ENCODE measurements at regions not wholly inside any gene's neighbourhood (a gene's known extent, or its start where the extent isn't known, plus 50 kb on each side); places are given as distances from the start of the nearest gene placed in this dataset.
"Not testable (repeated sequence)": the region's sequence is repeated elsewhere in the genome, so short reads cannot be mapped to it uniquely, and the experiment has no call there.

DNA sequence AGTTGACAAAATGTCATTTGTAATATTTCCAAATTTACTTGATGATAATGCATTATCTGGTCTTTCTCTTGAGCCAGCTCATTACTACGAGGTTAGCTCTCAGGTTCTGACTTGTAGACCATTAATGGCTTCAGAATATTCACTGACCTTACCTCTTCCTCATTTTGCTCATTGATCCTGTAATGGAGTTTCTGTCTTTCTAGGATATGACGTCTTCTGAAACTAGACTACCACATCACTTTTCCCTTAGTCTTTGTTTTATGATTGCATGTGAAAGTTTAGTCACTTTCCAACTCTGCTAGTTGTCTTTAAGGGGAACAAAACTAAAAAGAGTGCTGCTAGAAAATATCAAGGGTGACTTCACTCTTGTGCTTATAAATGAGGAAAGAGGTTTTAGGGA lies 697.6 kb downstream of the JRKL start:
- DNase-seq (no peak), ATAC-seq (no peak)
- H4K20me1 ChIP-seq (ENCODE audit: low read length): no peaks in the 10 kb centered on the region
- no peaks in the 10 kb centered on the region for H3K4me1 ChIP-seq (ENCODE audit: insufficient read depth, low read length)
- no TSS peak for BruUV-seq (replicated peaks)
- H3K36me3 ChIP-seq (ENCODE audit: low read depth, low read length): no peaks in the 10 kb centered on the region
- no peak overlapping the region for H3K27ac ChIP-seq (ENCODE audit: low read length)
- intact Hi-C loops (cut with micrococcal nuclease): no loop called here
- POLR2A ChIA-PET (ENCODE audit: unreplicated experiment): no interaction called here
- no peak overlapping the region for H3K4me2 ChIP-seq (ENCODE audit: low read length)
- CTCF ChIA-PET: no interaction called here
- H2AFZ ChIP-seq (ENCODE audit: low read length): no peak overlapping the region
- no peaks in the 10 kb centered on the region for H3K9me2 ChIP-seq (replicated peaks; ENCODE audit: low read length)
- H3K9ac ChIP-seq (ENCODE audit: low read length): no peak overlapping the region
- H3K27me3 ChIP-seq (ENCODE audit: low read length): no peaks in the 10 kb centered on the region
- no peak for TF ChIP-seq EZH2phosphoT487 (IDR thresholded peaks at IDR 0.05; ENCODE audit: borderline replicate concordance, low read length)
- TF ChIP-seq, protein P1, sequence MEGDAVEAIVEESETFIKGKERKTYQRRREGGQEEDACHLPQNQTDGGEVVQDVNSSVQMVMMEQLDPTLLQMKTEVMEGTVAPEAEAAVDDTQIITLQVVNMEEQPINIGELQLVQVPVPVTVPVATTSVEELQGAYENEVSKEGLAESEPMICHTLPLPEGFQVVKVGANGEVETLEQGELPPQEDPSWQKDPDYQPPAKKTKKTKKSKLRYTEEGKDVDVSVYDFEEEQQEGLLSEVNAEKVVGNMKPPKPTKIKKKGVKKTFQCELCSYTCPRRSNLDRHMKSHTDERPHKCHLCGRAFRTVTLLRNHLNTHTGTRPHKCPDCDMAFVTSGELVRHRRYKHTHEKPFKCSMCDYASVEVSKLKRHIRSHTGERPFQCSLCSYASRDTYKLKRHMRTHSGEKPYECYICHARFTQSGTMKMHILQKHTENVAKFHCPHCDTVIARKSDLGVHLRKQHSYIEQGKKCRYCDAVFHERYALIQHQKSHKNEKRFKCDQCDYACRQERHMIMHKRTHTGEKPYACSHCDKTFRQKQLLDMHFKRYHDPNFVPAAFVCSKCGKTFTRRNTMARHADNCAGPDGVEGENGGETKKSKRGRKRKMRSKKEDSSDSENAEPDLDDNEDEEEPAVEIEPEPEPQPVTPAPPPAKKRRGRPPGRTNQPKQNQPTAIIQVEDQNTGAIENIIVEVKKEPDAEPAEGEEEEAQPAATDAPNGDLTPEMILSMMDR (conservative IDR thresholded peaks at IDR 0.05; ENCODE audit: low read depth, low read length): no peak
- TF ChIP-seq EZH2 (IDR thresholded peaks at IDR 0.05; ENCODE audit: low read length, unreplicated experiment): no peak
- no peaks in the 10 kb centered on the region for H3K9me3 ChIP-seq (ENCODE audit: low read length)
- H3K79me2 ChIP-seq (ENCODE audit: low read length): no peaks in the 10 kb centered on the region
- H3K4me3 ChIP-seq (ENCODE audit: low read length): no peak overlapping the region
- H3F3A ChIP-seq (ENCODE audit: low read length, unreplicated experiment): no peaks in the 10 kb centered on the region

- no peak overlapping the region for H3K27ac ChIP-seq (ENCODE audit: low read length)
- H3K9me2 ChIP-seq (replicated peaks; ENCODE audit: low read length): no peaks in the 10 kb centered on the region
- POLR2A ChIA-PET (ENCODE audit: unreplicated experiment): no interaction called here
- TF ChIP-seq, protein P1 (conservative IDR thresholded peaks at IDR 0.05; ENCODE audit: low read depth, low read length): no peak
- no peak for TF ChIP-seq EZH2 (IDR thresholded peaks at IDR 0.05; ENCODE audit: low read length, unreplicated experiment)
- TF ChIP-seq EZH2phosphoT487 (IDR thresholded peaks at IDR 0.05; ENCODE audit: borderline replicate concordance, low read length): no peak
- no peak for ATAC-seq
- no peaks in the 10 kb centered on the region for H3F3A ChIP-seq (ENCODE audit: low read length, unreplicated experiment)
- no peaks in the 10 kb centered on the region for H3K27me3 ChIP-seq (ENCODE audit: low read length)
- H3K4me1 ChIP-seq (ENCODE audit: insufficient read depth, low read length): no peaks in the 10 kb centered on the region
- H3K36me3 ChIP-seq (ENCODE audit: low read depth, low read length): no peaks in the 10 kb centered on the region
- CTCF ChIA-PET: no interaction called here
- no peak for DNase-seq
- no peaks in the 10 kb centered on the region for H3K9me3 ChIP-seq (ENCODE audit: low read length)
- H3K79me2 ChIP-seq (ENCODE audit: low read length): no peaks in the 10 kb centered on the region
- H3K4me2 ChIP-seq (ENCODE audit: low read length): no peak overlapping the region
- H4K20me1 ChIP-seq (ENCODE audit: low read length): no peaks in the 10 kb centered on the region
- H3K9ac ChIP-seq (ENCODE audit: low read length): no peak overlapping the region
- BruUV-seq (replicated peaks): no TSS peak
- H3K4me3 ChIP-seq (ENCODE audit: low read length): no peak overlapping the region
- intact Hi-C loops (cut with micrococcal nuclease): no loop called here
- no peak overlapping the region for H2AFZ ChIP-seq (ENCODE audit: low read length)
Measured at GRCh38 chr11:97092823-97093222, 703.0 kb downstream of the JRKL start.

DNA sequence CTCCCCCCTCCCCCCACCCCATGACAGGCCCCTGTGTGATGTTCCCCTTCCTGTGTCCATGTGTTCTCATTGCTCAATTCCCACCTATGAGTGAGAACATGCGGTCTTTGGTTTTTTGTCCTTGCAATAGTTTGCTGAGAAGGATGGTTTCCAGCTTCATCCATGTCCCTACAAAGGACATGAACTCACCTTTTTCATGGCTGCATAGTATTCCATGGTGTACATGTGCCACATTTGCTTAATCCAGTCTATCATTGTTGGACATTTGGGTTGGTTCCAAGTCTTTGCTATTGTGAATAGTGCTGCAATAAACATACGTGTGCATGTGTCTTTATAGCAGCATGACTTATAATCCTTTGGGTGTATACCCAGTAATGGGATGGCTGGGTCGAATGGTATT lies 712.4 kb downstream of the JRKL start:
- BruUV-seq (replicated peaks); H2AFZ ChIP-seq (ENCODE audit: low read length); H3K9me2 ChIP-seq (replicated peaks; ENCODE audit: low read length); H3K4me2 ChIP-seq (ENCODE audit: low read length); H3F3A ChIP-seq (ENCODE audit: low read length, unreplicated experiment); H3K36me3 ChIP-seq (ENCODE audit: low read depth, low read length); H3K79me2 ChIP-seq (ENCODE audit: low read length); H3K27me3 ChIP-seq (ENCODE audit: low read length); CTCF ChIA-PET; ATAC-seq; H3K27ac ChIP-seq (ENCODE audit: low read length); H3K4me3 ChIP-seq (ENCODE audit: low read length); H4K20me1 ChIP-seq (ENCODE audit: low read length); intact Hi-C loops (cut with micrococcal nuclease); POLR2A ChIA-PET (ENCODE audit: unreplicated experiment); H3K9me3 ChIP-seq (ENCODE audit: low read length); DNase-seq; H3K4me1 ChIP-seq (ENCODE audit: insufficient read depth, low read length); H3K9ac ChIP-seq (ENCODE audit: low read length): not testable (repeated sequence)
